ENCODE measurements at regions not wholly inside any gene's neighbourhood (a gene's known extent, or its start where the extent isn't known, plus 50 kb on each side); places are given as distances from the start of the nearest gene placed in this dataset.

- TF ChIP-seq POLR2A (IDR thresholded peaks at IDR 0.05) (no peak), CTCF (IDR thresholded peaks at IDR 0.05) (no peak)
These were observed 93.7 kb upstream of the ADRA2C start for GRCh38 chr4:3672465-3672831.

All from body of pancreas (tissue), 4 donors.